ENCODE measurements at regions not wholly inside any gene's neighbourhood (a gene's known extent, or its start where the extent isn't known, plus 50 kb on each side); places are given as distances from the start of the nearest gene placed in this dataset.
"Not testable (repeated sequence)": the region's sequence is repeated elsewhere in the genome, so short reads cannot be mapped to it uniquely, and the experiment has no call there.

GRCh38 chr2:189337656-189338055 lies 103.6 kb upstream of the WDR75 start:
- Mint-ChIP-seq H3K4me3 (no peak overlapping the region), H3K4me1 (ENCODE audit: low read depth) (no peaks in the 10 kb centered on the region), H3K9me3 (peaks cover 3 to 10% of the 10 kb centered on the region in 2 donors)

GRCh38 chr2:189338115-189338514 lies 103.2 kb upstream of the WDR75 start:
- ATAC-seq (replicated peaks in 1 of 2) (no peak), DNase-seq (no peak)
- Mint-ChIP-seq H3K27me3 (ENCODE audit: low read depth) (no peaks in the 10 kb centered on the region), H3K4me3 (no peak overlapping the region), H3K4me1 (ENCODE audit: low read depth) (no peaks in the 10 kb centered on the region), H3K9me3 (peaks cover 2 to 10% of the 10 kb centered on the region in 2 donors), H3K27ac (no peak overlapping the region), H3K36me3 (ENCODE audit: insufficient read depth in 2 of 2) (peaks cover 5 to 9% of the 10 kb centered on the region in 2 donors)

More at GRCh38 chr2:189337656-189338055, 103.6 kb upstream of the WDR75 start:
- Mint-ChIP-seq H3K27ac (no peak overlapping the region), H3K27me3 (ENCODE audit: low read depth) (no peaks in the 10 kb centered on the region), H3K36me3 (ENCODE audit: insufficient read depth in 2 of 2) (peaks cover 5 to 9% of the 10 kb centered on the region in 2 donors)
- DNase-seq (no peak), ATAC-seq (replicated peaks in 1 of 2) (no peak)

- ATAC-seq (replicated peaks in 1 of 2) = no peak
- no peak for DNase-seq
- H3K4me3 Mint-ChIP-seq = no peak overlapping the region
- no peaks in the 10 kb centered on the region for H3K27me3 Mint-ChIP-seq (ENCODE audit: low read depth)
- no peak overlapping the region for H3K27ac Mint-ChIP-seq
- H3K36me3 Mint-ChIP-seq (ENCODE audit: insufficient read depth in 2 of 2) = peaks cover 5 to 9% of the 10 kb centered on the region in 2 donors
- H3K9me3 Mint-ChIP-seq = peaks cover 2 to 10% of the 10 kb centered on the region in 2 donors
- peaks cover under 1% of the 10 kb centered on the region for H3K4me1 Mint-ChIP-seq (ENCODE audit: low read depth)
Observed at GRCh38 chr2:189341077-189341476, 100.2 kb upstream of the WDR75 start.

- no peak overlapping the region for H3K27ac Mint-ChIP-seq
Observed at GRCh38 chr2:189344043-189344442, 97.2 kb upstream of the WDR75 start.

GRCh38 chr2:189347540-189347939 lies 93.7 kb upstream of the WDR75 start:
- H3K4me3 Mint-ChIP-seq = no peak overlapping the region
- no peaks in the 10 kb centered on the region for H3K36me3 Mint-ChIP-seq (ENCODE audit: insufficient read depth in 2 of 2)
- peaks cover 18% of the 10 kb centered on the region for H3K4me1 Mint-ChIP-seq (ENCODE audit: low read depth)
- DNase-seq (peak in 1 of 2 donors; percentile 5), ATAC-seq (replicated peaks in 1 of 2) (peak; percentile 35 to 51)
- no peak overlapping the region for H3K27ac Mint-ChIP-seq
- H3K27me3 Mint-ChIP-seq (ENCODE audit: low read depth) = no peaks in the 10 kb centered on the region
- H3K9me3 Mint-ChIP-seq = no peaks in the 10 kb centered on the region

More at GRCh38 chr2:189344043-189344442, 97.2 kb upstream of the WDR75 start:
- Mint-ChIP-seq H3K4me1 (ENCODE audit: low read depth) (peaks cover 18% of the 10 kb centered on the region), H3K36me3 (ENCODE audit: insufficient read depth in 2 of 2) (peaks cover 3 to 6% of the 10 kb centered on the region in 2 donors), H3K27me3 (ENCODE audit: low read depth) (no peaks in the 10 kb centered on the region), H3K9me3 (peaks cover 0 to 4% of the 10 kb centered on the region in 2 donors), H3K4me3 (no peak overlapping the region)
- no peak for ATAC-seq (replicated peaks in 1 of 2)
- DNase-seq = no peak

GRCh38 chr2:189348369-189348768 lies 92.9 kb upstream of the WDR75 start:
- no peak for ATAC-seq (replicated peaks in 1 of 2)
- Mint-ChIP-seq H3K36me3 (ENCODE audit: insufficient read depth in 2 of 2) (no peaks in the 10 kb centered on the region), H3K27ac (no peak overlapping the region), H3K9me3 (no peaks in the 10 kb centered on the region), H3K4me3 (no peak overlapping the region), H3K4me1 (ENCODE audit: low read depth) (peaks cover 18% of the 10 kb centered on the region), H3K27me3 (ENCODE audit: low read depth) (no peaks in the 10 kb centered on the region)
- no peak for DNase-seq

- Mint-ChIP-seq H3K4me1 (ENCODE audit: low read depth) (peaks cover 18% of the 10 kb centered on the region), H3K27ac (no peak overlapping the region), H3K9me3 (no peaks in the 10 kb centered on the region), H3K27me3 (ENCODE audit: low read depth) (no peaks in the 10 kb centered on the region), H3K36me3 (ENCODE audit: insufficient read depth in 2 of 2) (no peaks in the 10 kb centered on the region), H3K4me3 (no peak overlapping the region)
- DNase-seq = no peak
- ATAC-seq (replicated peaks in 1 of 2) = no peak
Observed at GRCh38 chr2:189350540-189351209, 90.6 kb upstream of the WDR75 start.

GRCh38 chr2:189351933-189352332 lies 89.3 kb upstream of the WDR75 start:
- ATAC-seq (replicated peaks in 1 of 2); DNase-seq; H3K4me1 Mint-ChIP-seq (ENCODE audit: low read depth); H3K27ac Mint-ChIP-seq; H3K36me3 Mint-ChIP-seq (ENCODE audit: insufficient read depth in 2 of 2); H3K4me3 Mint-ChIP-seq; H3K9me3 Mint-ChIP-seq; H3K27me3 Mint-ChIP-seq (ENCODE audit: low read depth): not testable (repeated sequence)

- not testable (repeated sequence) for DNase-seq; ATAC-seq (replicated peaks in 1 of 2); H3K36me3 Mint-ChIP-seq (ENCODE audit: insufficient read depth in 2 of 2); H3K9me3 Mint-ChIP-seq; H3K27ac Mint-ChIP-seq; H3K4me3 Mint-ChIP-seq; H3K27me3 Mint-ChIP-seq (ENCODE audit: low read depth)
- peaks cover 12% of the 10 kb centered on the region for H3K4me1 Mint-ChIP-seq (ENCODE audit: low read depth)
Observed at GRCh38 chr2:189357375-189357774, 83.9 kb upstream of the WDR75 start.

GRCh38 chr2:189360861-189361260 lies 80.4 kb upstream of the WDR75 start:
- H3K4me1 Mint-ChIP-seq (ENCODE audit: low read depth) = peaks cover 18% of the 10 kb centered on the region
- H3K27ac Mint-ChIP-seq = no peak overlapping the region
- ATAC-seq (replicated peaks in 1 of 2) (no peak), DNase-seq (no peak)
- peaks cover 0 to 3% of the 10 kb centered on the region in 2 donors for H3K9me3 Mint-ChIP-seq
- H3K4me3 Mint-ChIP-seq = no peak overlapping the region
- H3K36me3 Mint-ChIP-seq (ENCODE audit: insufficient read depth in 2 of 2) = no peaks in the 10 kb centered on the region
- no peaks in the 10 kb centered on the region for H3K27me3 Mint-ChIP-seq (ENCODE audit: low read depth)

GRCh38 chr2:189362283-189362682 lies 79.0 kb upstream of the WDR75 start:
- H3K27me3 Mint-ChIP-seq (ENCODE audit: low read depth) = no peaks in the 10 kb centered on the region
- no peak overlapping the region for H3K4me3 Mint-ChIP-seq
- peaks cover 0 to 2% of the 10 kb centered on the region in 2 donors for H3K9me3 Mint-ChIP-seq
- ATAC-seq (replicated peaks in 1 of 2) (no peak), DNase-seq (no peak)
- H3K4me1 Mint-ChIP-seq (ENCODE audit: low read depth) = peaks cover 18% of the 10 kb centered on the region
- no peak overlapping the region for H3K27ac Mint-ChIP-seq
- H3K36me3 Mint-ChIP-seq (ENCODE audit: insufficient read depth in 2 of 2) = no peaks in the 10 kb centered on the region

- Mint-ChIP-seq H3K27me3 (ENCODE audit: low read depth) (no peaks in the 10 kb centered on the region), H3K36me3 (ENCODE audit: insufficient read depth in 2 of 2) (no peaks in the 10 kb centered on the region), H3K9me3 (peaks cover 0 to 2% of the 10 kb centered on the region in 2 donors), H3K27ac (no peak overlapping the region), H3K4me1 (ENCODE audit: low read depth) (peaks cover 18% of the 10 kb centered on the region), H3K4me3 (no peak overlapping the region)
- DNase-seq = no peak
- no peak for ATAC-seq (replicated peaks in 1 of 2)
Observed at GRCh38 chr2:189363559-189363958, 77.7 kb upstream of the WDR75 start.

GRCh38 chr2:189364607-189365006 lies 76.7 kb upstream of the WDR75 start:
- DNase-seq (no peak), ATAC-seq (replicated peaks in 1 of 2) (no peak)
- Mint-ChIP-seq H3K27me3 (ENCODE audit: low read depth) (no peaks in the 10 kb centered on the region), H3K4me1 (ENCODE audit: low read depth) (peaks cover 18% of the 10 kb centered on the region), H3K9me3 (peaks cover 0 to 2% of the 10 kb centered on the region in 2 donors), H3K36me3 (ENCODE audit: insufficient read depth in 2 of 2) (no peaks in the 10 kb centered on the region), H3K27ac (no peak overlapping the region), H3K4me3 (no peak overlapping the region)

- Mint-ChIP-seq H3K27me3 (ENCODE audit: low read depth) (no peaks in the 10 kb centered on the region), H3K27ac (no peak overlapping the region), H3K9me3 (no peaks in the 10 kb centered on the region), H3K36me3 (ENCODE audit: insufficient read depth in 2 of 2) (no peaks in the 10 kb centered on the region), H3K4me3 (no peak overlapping the region), H3K4me1 (ENCODE audit: low read depth) (peaks cover 15% of the 10 kb centered on the region)
- DNase-seq = no peak
- ATAC-seq (replicated peaks in 1 of 2) = no peak
Observed at GRCh38 chr2:189366349-189366748, 74.9 kb upstream of the WDR75 start.

Data from activated T-cell treated with anti-CD3 and anti-CD28 coated beads, Interleukin-2, amount 50 U/mL, for 72 hours (primary cell).